Esophagus squamous epithelium (tissue), 5 donors: ENCODE measurements at regions not wholly inside any gene's neighbourhood (a gene's known extent, or its start where the extent isn't known, plus 50 kb on each side); places are given as distances from the start of the nearest gene placed in this dataset.

Experiments
- DNase-seq: peaks from one replicate; lab custom pipeline; 2025; lab: John Stamatoyannopoulos, UW
- H3K27ac ChIP-seq, 4 donors: fragments of 200-600 bp; sonication (generic); one replicate each; pipeline ENCODE4 v1.5.1; 2016 to 2019; ENCODE audit warnings: mild to moderate bottlenecking in 1 of 4
- H3K27me3 ChIP-seq, 4 donors: fragments of 200-600 bp; sonication (generic); 1 replicate in 3 of 4; 2 replicates in 1 of 4; pipeline versions ENCODE4 v1.5.1 to v1.6.0; 2017 to 2021; ENCODE audit warnings: antibody characterized with exemption in 1 of 4
- H3K36me3 ChIP-seq, 3 donors: fragments of 200-600 bp; sonication (generic); one replicate each; pipeline ENCODE4 v1.5.1; 2016 to 2019
- H3K4me1 ChIP-seq, 3 donors: fragments of 200-600 bp; sonication (generic); one replicate each; pipeline ENCODE4 v1.5.1; 2017 to 2019
- H3K4me3 ChIP-seq, 4 donors: fragments of 200-600 bp; sonication (generic); 1 replicate in 3 of 4; 2 replicates in 1 of 4; pipeline ENCODE4 v1.5.1; 2016 to 2019; ENCODE audit warnings: mild to moderate bottlenecking in 2 of 4, moderate library complexity in 1 of 4
- H3K9me3 ChIP-seq, 3 donors: fragments of 200-600 bp; sonication (generic); one replicate each; pipeline ENCODE4 v1.5.1; 2016 to 2019
- POLR2A ChIP-seq, 4 donors: fragments of 450-650 bp; IDR thresholded peaks; one replicate each; pipeline ENCODE4 v1.6.1; 2017; ENCODE audit warnings: antibody characterized with exemption in 4 of 4, mild to moderate bottlenecking in 4 of 4, moderate library complexity in 3 of 4
- WGBS, 2 donors: methylation state at CpG; one replicate each; pipeline ENCODE4 v1.1.5; 2018; 5-methylcytosine and 5-hydroxymethylcytosine counted together
- intact Hi-C: fragments of 100-400 bp; cut with DNase I; formaldehyde crosslinking; loops from one replicate; pipeline ENCODE4 v1.15.0; 2022
- TF ChIP-seq, protein P1 (sequence below), 6 experiments: fragments of 450-650 bp in 4 of 6; fragments of 200-600 bp in 2 of 6; sonication (generic) in 2 of 6; IDR thresholded peaks; one replicate each; pipeline ENCODE4 v1.5.1; 2016 to 2019; ENCODE audit warnings: antibody characterized with exemption in 6 of 6, mild to moderate bottlenecking in 4 of 6, moderate library complexity in 4 of 6
- donor health status: DM: yes; HTN: yes; CAD: no.

DNA sequence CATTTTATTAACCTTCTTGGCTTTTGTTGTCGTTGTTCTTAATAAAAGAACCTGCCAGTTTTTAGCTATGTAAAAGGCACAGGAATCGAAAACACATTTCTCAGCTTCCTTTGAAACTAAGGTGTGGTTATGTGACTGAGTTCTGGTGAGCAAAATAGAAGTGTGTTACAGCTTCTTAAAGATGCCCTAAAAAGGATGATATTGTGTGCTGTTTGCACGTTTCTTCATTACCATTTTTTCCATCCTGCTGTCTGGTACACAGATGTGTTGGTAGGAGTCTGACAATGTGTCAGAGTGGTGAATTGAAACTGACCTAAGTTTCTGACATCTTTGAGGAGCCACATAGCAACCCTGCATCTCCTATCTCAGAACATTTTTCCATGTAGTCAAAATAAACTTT is 380.6 kb downstream of the SUCLG1 start:
- H3K27me3 ChIP-seq = no peaks in the 10 kb centered on the region
- no peak overlapping the region for H3K4me3 ChIP-seq
- no peaks in the 10 kb centered on the region for H3K4me1 ChIP-seq
- DNase-seq = no peak
- H3K36me3 ChIP-seq = no peaks in the 10 kb centered on the region
- no peak overlapping the region for H3K27ac ChIP-seq
- no peaks in the 10 kb centered on the region for H3K9me3 ChIP-seq
- intact Hi-C loops = no loop called here
- no peak for TF ChIP-seq POLR2A (IDR thresholded peaks at IDR 0.05)
- TF ChIP-seq, protein P1, sequence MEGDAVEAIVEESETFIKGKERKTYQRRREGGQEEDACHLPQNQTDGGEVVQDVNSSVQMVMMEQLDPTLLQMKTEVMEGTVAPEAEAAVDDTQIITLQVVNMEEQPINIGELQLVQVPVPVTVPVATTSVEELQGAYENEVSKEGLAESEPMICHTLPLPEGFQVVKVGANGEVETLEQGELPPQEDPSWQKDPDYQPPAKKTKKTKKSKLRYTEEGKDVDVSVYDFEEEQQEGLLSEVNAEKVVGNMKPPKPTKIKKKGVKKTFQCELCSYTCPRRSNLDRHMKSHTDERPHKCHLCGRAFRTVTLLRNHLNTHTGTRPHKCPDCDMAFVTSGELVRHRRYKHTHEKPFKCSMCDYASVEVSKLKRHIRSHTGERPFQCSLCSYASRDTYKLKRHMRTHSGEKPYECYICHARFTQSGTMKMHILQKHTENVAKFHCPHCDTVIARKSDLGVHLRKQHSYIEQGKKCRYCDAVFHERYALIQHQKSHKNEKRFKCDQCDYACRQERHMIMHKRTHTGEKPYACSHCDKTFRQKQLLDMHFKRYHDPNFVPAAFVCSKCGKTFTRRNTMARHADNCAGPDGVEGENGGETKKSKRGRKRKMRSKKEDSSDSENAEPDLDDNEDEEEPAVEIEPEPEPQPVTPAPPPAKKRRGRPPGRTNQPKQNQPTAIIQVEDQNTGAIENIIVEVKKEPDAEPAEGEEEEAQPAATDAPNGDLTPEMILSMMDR (IDR thresholded peaks at IDR 0.05) = no peak
- 55 to 64% methylated on average over 3 of the region's 3 CpGs for WGBS, 2 donors

DNA sequence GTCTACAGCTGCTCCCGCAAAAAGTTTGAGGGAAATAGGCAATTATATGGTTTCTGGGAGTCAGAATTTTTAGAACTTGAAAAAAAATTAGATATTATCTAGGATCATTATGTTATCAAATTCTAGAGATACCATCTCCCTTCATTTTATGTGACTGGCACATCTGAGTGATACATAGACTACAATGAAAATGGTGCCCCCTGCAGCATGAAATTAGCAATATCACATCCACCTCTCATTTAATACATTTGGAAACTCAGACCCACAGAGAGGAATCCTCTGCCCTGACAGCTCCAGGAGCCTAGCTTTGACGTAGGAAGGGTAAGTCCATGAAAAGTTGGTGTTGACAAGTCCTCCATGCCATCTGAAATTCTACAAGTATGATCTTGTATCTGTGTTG is 381.6 kb downstream of the SUCLG1 start:
- Histone ChIP-seq H3K4me3 (no peak overlapping the region), H3K36me3 (no peaks in the 10 kb centered on the region), H3K27me3 (no peaks in the 10 kb centered on the region), H3K4me1 (no peaks in the 10 kb centered on the region), H3K27ac (no peak overlapping the region), H3K9me3 (no peaks in the 10 kb centered on the region)
- no peak for DNase-seq
- intact Hi-C loops = no loop called here
- TF ChIP-seq, protein P1 (IDR thresholded peaks at IDR 0.05) = peak in 5 of 6 experiments; percentile 8 to 47 (median 30)
- no peak for TF ChIP-seq POLR2A (IDR thresholded peaks at IDR 0.05)
- 48 to 53% methylated on average over 2 of the region's 2 CpGs for WGBS, 2 donors

DNA sequence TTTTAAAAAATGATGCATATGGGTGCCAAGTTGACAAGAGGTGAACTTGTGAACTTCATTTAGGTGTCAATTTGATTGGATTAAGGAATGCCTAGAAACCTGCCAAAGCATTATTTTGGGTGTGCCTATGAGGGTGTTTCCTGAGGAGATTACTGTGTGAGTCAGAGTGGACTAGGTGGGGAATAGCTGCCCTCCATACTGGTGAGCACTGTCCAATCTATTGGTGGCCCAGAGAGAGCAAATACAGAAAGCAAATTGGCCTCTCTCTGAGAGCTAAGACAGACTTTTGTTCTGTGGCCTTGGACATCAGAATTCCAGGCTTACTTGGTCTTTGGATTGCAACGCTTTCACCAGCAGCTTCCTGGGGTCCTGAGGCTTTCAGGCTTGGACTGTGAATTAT is 388.0 kb downstream of the SUCLG1 start:
- WGBS, 2 donors = 70 to 73% methylated on average over 1 of the region's 1 CpG
- Histone ChIP-seq H3K27ac (no peak overlapping the region), H3K4me3 (no peak overlapping the region), H3K4me1 (peaks cover 0 to 9% (median 0%) of the 10 kb centered on the region in 3 donors), H3K27me3 (no peaks in the 10 kb centered on the region), H3K36me3 (no peaks in the 10 kb centered on the region), H3K9me3 (no peaks in the 10 kb centered on the region)
- no peak for DNase-seq
- intact Hi-C loops = no loop called here
- no peak for TF ChIP-seq POLR2A (IDR thresholded peaks at IDR 0.05)
- TF ChIP-seq, protein P1 (IDR thresholded peaks at IDR 0.05) = no peak

DNA sequence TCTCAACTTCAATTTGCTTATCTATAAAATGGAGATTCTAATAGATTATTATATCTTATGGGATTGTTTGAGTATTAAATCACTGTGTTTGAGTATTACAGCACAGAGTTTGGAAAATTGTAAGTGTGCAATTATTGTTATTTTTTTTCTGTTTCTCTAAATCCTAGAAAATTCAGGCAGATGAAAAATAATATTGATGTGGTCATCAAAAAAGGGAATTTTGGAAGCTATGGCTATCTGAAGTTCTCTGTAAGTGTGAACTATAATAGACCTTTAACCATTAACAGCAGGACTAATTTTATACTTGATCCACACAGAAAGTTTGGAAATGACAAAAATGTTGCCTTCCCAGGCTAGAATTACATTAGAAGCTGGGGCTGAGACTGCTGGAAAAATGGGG is 393.2 kb downstream of the SUCLG1 start:
- Histone ChIP-seq H3K4me1 (peaks cover 0 to 9% (median 0%) of the 10 kb centered on the region in 3 donors), H3K27ac (no peak overlapping the region), H3K27me3 (no peaks in the 10 kb centered on the region), H3K4me3 (no peak overlapping the region), H3K36me3 (no peaks in the 10 kb centered on the region), H3K9me3 (no peaks in the 10 kb centered on the region)
- DNase-seq = no peak
- no peak for TF ChIP-seq POLR2A (IDR thresholded peaks at IDR 0.05)
- TF ChIP-seq, protein P1 (IDR thresholded peaks at IDR 0.05) = no peak
- intact Hi-C loops = no loop called here

DNA sequence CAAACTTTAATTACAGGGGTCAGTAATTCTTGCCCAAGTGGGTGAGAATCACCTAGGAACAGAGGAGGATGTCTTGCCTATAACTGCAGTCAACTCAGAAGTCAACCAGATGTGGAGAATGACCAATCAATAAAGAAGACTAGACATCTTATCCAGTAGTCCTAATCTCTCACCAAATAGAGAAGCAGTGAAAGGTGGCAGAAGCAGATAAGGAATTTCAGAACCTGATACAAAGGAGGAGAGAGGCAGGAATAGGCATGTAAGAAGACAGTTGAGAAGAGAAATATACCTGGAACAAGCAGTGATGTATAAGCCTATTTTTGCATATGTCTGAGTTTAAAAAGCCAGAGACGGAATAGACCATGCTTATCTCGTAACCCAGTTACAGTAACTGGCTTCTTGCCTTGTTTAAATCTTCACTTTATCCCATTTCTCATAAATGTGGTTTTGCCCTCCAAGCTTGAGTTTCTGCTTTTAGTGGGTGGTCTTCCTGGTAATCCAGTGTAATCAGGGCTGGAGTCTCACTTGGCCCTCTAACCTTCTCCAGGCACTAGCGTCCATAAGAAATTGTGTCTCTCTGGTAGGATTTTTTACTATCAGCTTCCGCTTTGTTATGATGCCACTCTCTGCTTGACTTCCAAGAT is 401.0 kb downstream of the SUCLG1 start:
- 79 to 80% methylated on average over 4 of the region's 4 CpGs for WGBS, 2 donors
- intact Hi-C loops = no loop called here
- TF ChIP-seq, protein P1 (IDR thresholded peaks at IDR 0.05) = no peak
- TF ChIP-seq POLR2A (IDR thresholded peaks at IDR 0.05) = no peak

More for the DNA sequence above, 401.0 kb downstream of the SUCLG1 start:
- Histone ChIP-seq H3K4me1 (no peaks in the 10 kb centered on the region), H3K27ac (no peak overlapping the region), H3K27me3 (no peaks in the 10 kb centered on the region), H3K4me3 (no peak overlapping the region), H3K9me3 (no peaks in the 10 kb centered on the region), H3K36me3 (no peaks in the 10 kb centered on the region)
- DNase-seq = no peak
